DOHH2 (cell line): ENCODE measurements at regions not wholly inside any gene's neighbourhood (a gene's known extent, or its start where the extent isn't known, plus 50 kb on each side); places are given as distances from the start of the nearest gene placed in this dataset.

Source experiments
- CTCF ChIP-seq: fragments of 200-600 bp; sonication (generic); IDR thresholded peaks from one replicate; pipeline ENCODE4 v1.5.1; 2014; ENCODE audit warnings: antibody characterized with exemption, mild to moderate bottlenecking, low read depth, low read length; ENCODE audit not compliant: poor library complexity, severe bottlenecking
- EZH2phosphoT487 ChIP-seq: fragments of 200-600 bp; sonication (generic); IDR thresholded peaks from 2 replicates; pipeline ENCODE4 v1.6.1; 2017; ENCODE audit warnings: borderline replicate concordance, mild to moderate bottlenecking, antibody characterized with exemption, low read length, moderate library complexity, mixed read lengths

DNA sequence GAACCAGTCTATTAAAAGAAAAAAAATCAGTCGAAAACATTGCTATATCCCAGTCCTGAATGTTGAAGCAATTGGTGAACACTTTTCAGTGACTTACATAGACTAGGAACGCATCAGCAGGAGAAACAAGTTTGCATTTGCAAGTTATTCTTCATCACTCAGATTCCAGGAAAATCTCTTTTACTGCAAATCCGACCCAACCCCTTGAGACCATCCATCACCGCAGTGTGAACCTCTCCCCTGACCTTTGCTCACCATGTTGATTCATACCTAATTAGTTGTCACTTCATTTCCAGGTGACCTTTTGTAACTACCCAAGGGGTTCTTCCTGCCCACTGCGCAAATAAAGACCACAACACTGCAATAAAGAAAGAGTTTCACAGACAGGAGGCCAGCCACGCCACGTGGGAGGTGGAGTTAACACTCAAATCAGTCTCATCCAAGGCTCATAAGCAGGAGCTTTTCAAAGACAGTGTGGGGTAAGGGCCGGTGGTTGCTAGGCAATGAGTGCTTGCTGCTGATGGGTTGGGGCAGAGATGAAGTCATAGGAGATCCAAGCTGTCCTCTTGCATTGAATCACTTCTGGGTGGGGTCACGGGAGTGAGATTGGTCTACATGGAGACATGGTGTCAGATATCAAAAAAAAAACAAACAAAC, 241.3 kb upstream of the TMEM132C start:
- TF ChIP-seq CTCF, result no peak
- no peak for TF ChIP-seq EZH2phosphoT487
